IMR-90 (cell line): ENCODE measurements at regions not wholly inside any gene's neighbourhood (a gene's known extent, or its start where the extent isn't known, plus 50 kb on each side); places are given as distances from the start of the nearest gene placed in this dataset.

ENCODE experiments used
- ATAC-seq: fragments of 200-7000 bp; cut with Tn5 transposase; 2 replicates; pipeline ENCODE4 v1.9.1; 2020; ENCODE audit warnings: low read depth, mild to moderate bottlenecking, moderate library complexity
- BruUV-seq: library from RNA; stranded (reverse); fragments of 400-500 nt; replicated peaks from 2 replicates; lab custom pipeline; 2021; lab: Mats Ljungman, UMichigan
- CTCF ChIA-PET: fragments of 300-600 bp; formaldehyde crosslinking; extraction: SDS; loops from one replicate; lab custom pipeline; 2021; ENCODE audit warnings: antibody characterized with exemption; lab: Yijun Ruan, JAX
- POLR2A ChIA-PET: fragments of 300-600 bp; sonication (Branson Sonifier 250); formaldehyde crosslinking; loops from one replicate; lab custom pipeline; 2022; ENCODE audit warnings: antibody characterized with exemption; ENCODE audit not compliant: unreplicated experiment; lab: Charles Lee
- DNase-seq: peaks from one replicate; pipeline ENCODE4 v3.0.0; 2013
- H2AFZ ChIP-seq: replicated peaks from 2 replicates; pipeline ENCODE3; 2013; ENCODE audit warnings: low read length, mild to moderate bottlenecking; ENCODE audit not compliant: poor library complexity
- H2AK5ac ChIP-seq: 2 replicates; pipeline ENCODE4 v1.6.1; 2013; ENCODE audit warnings: low read depth, low read length, inconsistent platforms
- H2AK9ac ChIP-seq: replicated peaks from 2 replicates; pipeline ENCODE3; 2013; ENCODE audit warnings: mild to moderate bottlenecking, low read depth, low read length, moderate library complexity; ENCODE audit not compliant: poor library complexity
- H2BK120ac ChIP-seq: 2 replicates; pipeline ENCODE4 v1.6.1; 2013; ENCODE audit warnings: low read depth, low read length, inconsistent platforms
- H2BK15ac ChIP-seq: 3 replicates; pipeline ENCODE4 v1.6.1; 2013; ENCODE audit warnings: low read depth, low read length, inconsistent platforms
- H2BK20ac ChIP-seq: 2 replicates; pipeline ENCODE4 v1.6.1; 2013; ENCODE audit warnings: low read depth, mild to moderate bottlenecking, inconsistent platforms, low read length, moderate library complexity
- H2BK5ac ChIP-seq: 2 replicates; pipeline ENCODE4 v1.6.1; 2013; ENCODE audit warnings: mild to moderate bottlenecking, low read depth, low read length, inconsistent platforms; ENCODE audit not compliant: poor library complexity, severe bottlenecking
- H3K14ac ChIP-seq: replicated peaks from 2 replicates; pipeline ENCODE4 v1.6.1; 2013; ENCODE audit warnings: low read depth, low read length, inconsistent platforms
- H3K18ac ChIP-seq: 2 replicates; pipeline ENCODE4 v1.6.1; 2013; ENCODE audit warnings: low read depth, low read length, control low read depth
- H3K23ac ChIP-seq: 2 replicates; pipeline ENCODE4 v1.6.1; 2013; ENCODE audit warnings: low read depth, low read length, inconsistent platforms
- H3K27ac ChIP-seq: 2 replicates; pipeline ENCODE4 v1.5.1; 2013; ENCODE audit warnings: mild to moderate bottlenecking, control low read depth, low read length; ENCODE audit not compliant: insufficient read depth
- H3K27me3 ChIP-seq: 2 replicates; pipeline ENCODE4 v1.6.1; 2013; ENCODE audit warnings: low read length; ENCODE audit not compliant: control insufficient read depth, insufficient read depth
- H3K36me3 ChIP-seq: 2 replicates; pipeline ENCODE4 v1.6.1; 2013; ENCODE audit warnings: low read length, mixed read lengths; ENCODE audit not compliant: control insufficient read depth, insufficient read depth
- H3K4ac ChIP-seq: 2 replicates; pipeline ENCODE4 v1.6.1; 2013; ENCODE audit warnings: low read depth, low read length, inconsistent platforms
- H3K4me1 ChIP-seq: 2 replicates; pipeline ENCODE4 v1.6.1; 2013; ENCODE audit warnings: low read length, mixed read lengths; ENCODE audit not compliant: control insufficient read depth, insufficient read depth
- H3K4me2 ChIP-seq: 2 replicates; pipeline ENCODE4 v1.6.1; 2013; ENCODE audit warnings: low read depth, mild to moderate bottlenecking, control low read depth, low read length, moderate library complexity
- H3K4me3 ChIP-seq: 2 replicates; pipeline ENCODE4 v1.5.1; 2013; ENCODE audit warnings: low read depth, mild to moderate bottlenecking, control low read depth, low read length, moderate library complexity; ENCODE audit not compliant: insufficient read depth
- H3K56ac ChIP-seq: 2 replicates; pipeline ENCODE4 v1.6.1; 2013; ENCODE audit warnings: low read length, inconsistent platforms; ENCODE audit not compliant: insufficient read depth; ENCODE audit errors: extremely low read depth
- H3K79me1 ChIP-seq, 2 experiments: 2 replicates each; pipeline ENCODE4 v1.6.1; 2013; ENCODE audit warnings: low read length in 2 of 2, inconsistent platforms in 1 of 2, low read depth in 1 of 2
- H3K9ac ChIP-seq: 2 replicates; pipeline ENCODE4 v1.6.1; 2013; ENCODE audit warnings: low read depth, low read length, control low read depth
- H3K9me1 ChIP-seq: 2 replicates; pipeline ENCODE4 v1.6.1; 2013; ENCODE audit warnings: low read length, inconsistent platforms; ENCODE audit not compliant: insufficient read depth
- H3K9me3 ChIP-seq: 2 replicates; pipeline ENCODE4 v1.6.1; 2013; ENCODE audit warnings: low read length; ENCODE audit not compliant: control insufficient read depth, insufficient read depth
- H4K20me1 ChIP-seq: 2 replicates; pipeline ENCODE4 v1.6.1; 2013; ENCODE audit warnings: low read length, inconsistent platforms; ENCODE audit not compliant: insufficient read depth
- H4K5ac ChIP-seq: 2 replicates; pipeline ENCODE4 v1.6.1; 2013; ENCODE audit warnings: mild to moderate bottlenecking, low read depth, low read length, control low read depth
- H4K8ac ChIP-seq, 2 experiments: 2 replicates each; pipeline ENCODE4 v1.6.1; 2013; ENCODE audit warnings: low read depth in 2 of 2, low read length in 2 of 2, control low read depth in 1 of 2, inconsistent platforms in 1 of 2
- H4K91ac ChIP-seq: 2 replicates; pipeline ENCODE4 v1.6.1; 2013; ENCODE audit warnings: low read depth, low read length, inconsistent platforms; ENCODE audit not compliant: insufficient read depth
- BHLHE40 ChIP-seq: fragments of 150-350 bp; IDR thresholded peaks from 2 replicates; pipeline ENCODE4 v1.6.1; 2016; ENCODE audit warnings: mild to moderate bottlenecking, low read depth, low read length
- CEBPB ChIP-seq: IDR thresholded peaks from 2 replicates; pipeline ENCODE4 v1.6.1; 2012; ENCODE audit warnings: low read depth, low read length, improper control_type of control experiment
- CHD1 ChIP-seq: IDR thresholded peaks from 2 replicates; pipeline ENCODE4 v1.6.1; 2012; ENCODE audit warnings: low read depth, low read length, improper control_type of control experiment
- CTCF ChIP-seq: conservative IDR thresholded peaks from 2 replicates; pipeline ENCODE4 v1.5.1; 2012; ENCODE audit warnings: mild to moderate bottlenecking, low read depth, low read length, improper control_type of control experiment
- ELK1 ChIP-seq: fragments of 150-350 bp; IDR thresholded peaks from 2 replicates; pipeline ENCODE4 v1.6.1; 2016; ENCODE audit warnings: low read depth, mild to moderate bottlenecking, low read length, moderate library complexity, borderline replicate concordance
- FOS ChIP-seq: fragments of 150-350 bp; IDR thresholded peaks from 2 replicates; pipeline ENCODE4 v1.6.1; 2016; ENCODE audit warnings: low read depth, low read length
- MAFK ChIP-seq: IDR thresholded peaks from 2 replicates; pipeline ENCODE4 v1.6.1; 2012; ENCODE audit warnings: low read depth, low read length, improper control_type of control experiment
- MAZ ChIP-seq: IDR thresholded peaks from 2 replicates; pipeline ENCODE4 v1.6.1; 2012; ENCODE audit warnings: low read depth, mild to moderate bottlenecking, low read length, improper control_type of control experiment, moderate library complexity, borderline replicate concordance
- MXI1 ChIP-seq: IDR thresholded peaks from 2 replicates; pipeline ENCODE4 v1.6.1; 2012; ENCODE audit warnings: low read depth, mild to moderate bottlenecking, low read length, moderate library complexity, borderline replicate concordance
- NFE2L2 ChIP-seq: fragments of 150-350 bp; IDR thresholded peaks from 2 replicates; pipeline ENCODE4 v1.6.1; 2016; ENCODE audit warnings: low read depth, mild to moderate bottlenecking, low read length
- POLR2A ChIP-seq: IDR thresholded peaks from 2 replicates; pipeline ENCODE4 v1.6.1; 2012; ENCODE audit warnings: mild to moderate bottlenecking, low read depth, low read length
- RAD21 ChIP-seq: IDR thresholded peaks from 2 replicates; pipeline ENCODE4 v1.6.1; 2012; ENCODE audit warnings: low read length, improper control_type of control experiment
- RCOR1 ChIP-seq: IDR thresholded peaks from 2 replicates; pipeline ENCODE4 v1.6.1; 2012; ENCODE audit warnings: mild to moderate bottlenecking, low read length, improper control_type of control experiment; ENCODE audit not compliant: insufficient replicate concordance
- RFX5 ChIP-seq: IDR thresholded peaks from 2 replicates; pipeline ENCODE4 v1.8.0; 2012; ENCODE audit warnings: low read depth, mild to moderate bottlenecking, low read length, moderate library complexity
- SMC3 ChIP-seq: fragments of 150-350 bp; IDR thresholded peaks from 2 replicates; pipeline ENCODE4 v1.6.1; 2016; ENCODE audit warnings: low read depth, mild to moderate bottlenecking, antibody characterized with exemption, low read length, moderate library complexity
- USF2 ChIP-seq: fragments of 150-350 bp; IDR thresholded peaks from 2 replicates; pipeline ENCODE4 v1.6.1; 2017; ENCODE audit warnings: mild to moderate bottlenecking, antibody characterized with exemption, low read length, low read depth
- WGBS, 2 experiments: methylation state at CpG; one replicate each; pipeline versions ENCODE4 v1.1.5 to v1.1.7; 2013; ENCODE audit warnings: missing lambda C conversion rate in 2 of 2; ENCODE audit not compliant: insufficient read length in 1 of 2; ENCODE audit errors: extremely low coverage in 2 of 2; 5-methylcytosine and 5-hydroxymethylcytosine counted together
- dilution Hi-C: fragments of 300-500 bp; cut with HindIII; formaldehyde crosslinking; loops from one replicate; pipeline ENCODE4 v1.14.3; 2018; ENCODE audit warnings: low sequenced_read_pairs; ENCODE audit not compliant: unreplicated experiment
- in situ Hi-C: fragments of 300-500 bp; cut with MboI; formaldehyde crosslinking; loops from 3 replicates; pipeline ENCODE4 v1.14.3; 2019; ENCODE audit warnings: low sequenced_read_pairs, inconsistent platforms, mixed read lengths
- intact Hi-C: fragments of 100-400 bp; cut with micrococcal nuclease; formaldehyde crosslinking; loops from 2 replicates; pipeline ENCODE4 v1.10.0; 2022

GRCh38 chr14:84490081-84490480 is 1039.9 kb upstream of the FLRT2 start:
- Histone ChIP-seq H3K4ac (no peak overlapping the region), H3K79me1 (no peaks in the 10 kb centered on the region), H3K9me3 (no peaks in the 10 kb centered on the region), H3K4me2 (no peak overlapping the region), H3K9ac (no peak overlapping the region), H3K14ac (no peak overlapping the region), H3K23ac (no peak overlapping the region), H4K20me1 (no peaks in the 10 kb centered on the region), H4K8ac (no peak overlapping the region), H2AK9ac (no peak overlapping the region), H3K18ac (no peak overlapping the region), H3K27ac (no peak overlapping the region), H3K4me3 (no peak overlapping the region), H3K27me3 (no peaks in the 10 kb centered on the region), H3K9me1 (no peaks in the 10 kb centered on the region), H3K36me3 (no peaks in the 10 kb centered on the region), H4K5ac (no peak overlapping the region), H2BK120ac (no peak overlapping the region), H2AFZ (no peak overlapping the region), H3K56ac (no peak overlapping the region), H3K4me1 (no peaks in the 10 kb centered on the region), H4K91ac (no peak overlapping the region), H2BK20ac (no peak overlapping the region), H2BK5ac (no peak overlapping the region), H2AK5ac (no peak overlapping the region), H2BK15ac (no peak overlapping the region)
- BruUV-seq = no TSS peak
- no peak for DNase-seq
- ChIA-PET POLR2A (no interaction called here), CTCF (no interaction called here)
- no CpG with 5 or more reads among the region's 2 CpGs for WGBS, 2 experiments
- ATAC-seq = no peak
- TF ChIP-seq CHD1 (no peak), MAFK (no peak), BHLHE40 (no peak), NFE2L2 (no peak), RAD21 (no peak), CTCF (no peak), SMC3 (no peak), FOS (no peak), ELK1 (no peak), USF2 (no peak), CEBPB (no peak), RFX5 (no peak), RCOR1 (no peak), MXI1 (no peak), POLR2A (no peak), MAZ (no peak)
- intact Hi-C loops = no loop called here
- in situ Hi-C loops = no loop called here
- dilution Hi-C loops = no loop called here
